H9 (cell line): ENCODE measurements at regions not wholly inside any gene's neighbourhood (a gene's known extent, or its start where the extent isn't known, plus 50 kb on each side); places are given as distances from the start of the nearest gene placed in this dataset.

Source experiments
- DNase-seq: peaks from one replicate; pipeline ENCODE4 v3.0.0-alpha.2; 2017
- H2AFZ ChIP-seq: one replicate; pipeline ENCODE4 v1.6.1; 2013; ENCODE audit warnings: mild to moderate bottlenecking, low read length, control low read depth, moderate library complexity
- H2AK5ac ChIP-seq: 2 replicates; pipeline ENCODE4 v1.6.1; 2013; ENCODE audit warnings: low read length, control low read depth, mixed read lengths; ENCODE audit not compliant: insufficient read length
- H2BK120ac ChIP-seq: one replicate; pipeline ENCODE4 v1.6.1; 2013; ENCODE audit warnings: low read depth, mild to moderate bottlenecking, low read length, control low read depth, inconsistent platforms; ENCODE audit not compliant: poor library complexity, severe bottlenecking
- H2BK12ac ChIP-seq: 2 replicates; pipeline ENCODE4 v1.6.1; 2013; ENCODE audit warnings: low read length, control low read depth, mixed read lengths, low read depth; ENCODE audit not compliant: insufficient read length
- H2BK15ac ChIP-seq: 2 replicates; pipeline ENCODE4 v1.6.1; 2013; ENCODE audit warnings: low read depth, low read length, control low read depth
- H2BK20ac ChIP-seq: one replicate; pipeline ENCODE4 v1.6.1; 2013; ENCODE audit warnings: low read depth, mild to moderate bottlenecking, low read length, control low read depth, inconsistent platforms; ENCODE audit not compliant: poor library complexity, severe bottlenecking
- H2BK5ac ChIP-seq: 2 replicates; pipeline ENCODE4 v1.6.1; 2013; ENCODE audit warnings: low read length, control low read depth, mixed read lengths; ENCODE audit not compliant: insufficient read length
- H3K14ac ChIP-seq: 2 replicates; pipeline ENCODE4 v1.6.1; 2013; ENCODE audit warnings: low read length, control low read depth; ENCODE audit not compliant: insufficient read depth
- H3K18ac ChIP-seq: 2 replicates; pipeline ENCODE4 v1.6.1; 2013; ENCODE audit warnings: low read depth, mild to moderate bottlenecking, mixed read lengths, low read length, control low read depth; ENCODE audit not compliant: insufficient read length
- H3K23ac ChIP-seq: 2 replicates; pipeline ENCODE4 v1.6.1; 2013; ENCODE audit warnings: low read length, control low read depth, mixed read lengths, low read depth; ENCODE audit not compliant: insufficient read length
- H3K23me2 ChIP-seq: 2 replicates; pipeline ENCODE4 v1.6.1; 2013; ENCODE audit warnings: low read depth, mild to moderate bottlenecking, mixed read lengths, low read length, control low read depth; ENCODE audit not compliant: insufficient read length, poor library complexity, severe bottlenecking
- H3K27ac ChIP-seq: 2 replicates; pipeline ENCODE4 v1.5.1; 2013; ENCODE audit warnings: low read length, control low read depth, mixed read lengths, low read depth; ENCODE audit not compliant: insufficient read length
- H3K27me3 ChIP-seq: 2 replicates; pipeline ENCODE4 v1.6.1; 2013; ENCODE audit warnings: low read length, control low read depth, inconsistent platforms; ENCODE audit not compliant: insufficient read depth
- H3K4ac ChIP-seq: 2 replicates; pipeline ENCODE4 v1.6.1; 2013; ENCODE audit warnings: low read depth, mild to moderate bottlenecking, control low read depth, inconsistent platforms, low read length, moderate library complexity
- H3K4me1 ChIP-seq: 2 replicates; pipeline ENCODE4 v1.6.1; 2013; ENCODE audit warnings: low read length, control low read depth, inconsistent platforms; ENCODE audit not compliant: insufficient read depth
- H3K4me2 ChIP-seq: 2 replicates; pipeline ENCODE4 v1.6.1; 2013; ENCODE audit warnings: low read length, control low read depth, mixed read lengths; ENCODE audit not compliant: insufficient read length, insufficient read depth
- H3K56ac ChIP-seq: 2 replicates; pipeline ENCODE4 v1.6.1; 2013; ENCODE audit warnings: low read depth, mild to moderate bottlenecking, mixed read lengths, low read length, control low read depth; ENCODE audit not compliant: insufficient read length
- H3K79me1 ChIP-seq: 2 replicates; pipeline ENCODE4 v1.6.1; 2013; ENCODE audit warnings: low read depth, mild to moderate bottlenecking, moderate library complexity, low read length, control low read depth, inconsistent platforms; ENCODE audit not compliant: insufficient read depth, poor library complexity, severe bottlenecking
- H3K79me2 ChIP-seq: 2 replicates; pipeline ENCODE4 v1.6.1; 2013; ENCODE audit warnings: low read length, control low read depth, inconsistent platforms; ENCODE audit not compliant: insufficient read depth
- H3K9ac ChIP-seq: 2 replicates; pipeline ENCODE4 v1.6.1; 2013; ENCODE audit warnings: low read length, control low read depth, mixed read lengths; ENCODE audit not compliant: insufficient read length; ENCODE audit errors: extremely low read depth
- H3K9me3 ChIP-seq: one replicate; pipeline ENCODE4 v1.6.1; 2013; ENCODE audit warnings: low read depth, low read length, inconsistent platforms; ENCODE audit not compliant: control insufficient read depth
- H3T11ph ChIP-seq: one replicate; pipeline ENCODE4 v1.6.1; 2013; ENCODE audit warnings: mild to moderate bottlenecking, low read length, control low read depth, inconsistent platforms
- H4K20me1 ChIP-seq: one replicate; pipeline ENCODE4 v1.6.1; 2013; ENCODE audit not compliant: control insufficient read depth, insufficient read length, insufficient read depth
- H4K5ac ChIP-seq: 2 replicates; pipeline ENCODE4 v1.6.1; 2013; ENCODE audit warnings: low read depth, mild to moderate bottlenecking, mixed read lengths, low read length, control low read depth; ENCODE audit not compliant: insufficient read length
- H4K8ac ChIP-seq: replicated peaks from 2 replicates; pipeline ENCODE4 v1.6.1; 2013; ENCODE audit warnings: low read length, control low read depth, mixed read lengths, low read depth; ENCODE audit not compliant: insufficient read length
- H4K91ac ChIP-seq: 2 replicates; pipeline ENCODE4 v1.6.1; 2013; ENCODE audit warnings: low read depth, mild to moderate bottlenecking, moderate library complexity, mixed read lengths, low read length, control low read depth; ENCODE audit not compliant: insufficient read length
- H3K27ac Mint-ChIP-seq, 3 experiments: 2 replicates in 2 of 3; 3 replicates in 1 of 3; pipeline ENCODE4 v1.8.0; 2020 to 2021; ENCODE audit warnings: mixed read lengths in 3 of 3, mild to moderate bottlenecking in 1 of 3, moderate library complexity in 1 of 3
- H3K27me3 Mint-ChIP-seq: 2 replicates; pipeline ENCODE4 v1.8.0; 2021; ENCODE audit warnings: low read depth, mild to moderate bottlenecking, moderate library complexity, mixed read lengths
- H3K36me3 Mint-ChIP-seq, 3 experiments: 2 replicates in 2 of 3; 3 replicates in 1 of 3; pipeline ENCODE4 v1.8.0; 2020 to 2021; ENCODE audit warnings: low read depth in 3 of 3, mixed read lengths in 3 of 3; ENCODE audit not compliant: insufficient read depth in 1 of 3
- H3K4me1 Mint-ChIP-seq, 2 experiments: 2 replicates each; pipeline ENCODE4 v1.8.0; 2020; ENCODE audit warnings: mixed read lengths in 2 of 2
- H3K4me3 Mint-ChIP-seq, 2 experiments: 2 replicates in 1 of 2; 3 replicates in 1 of 2; pipeline ENCODE4 v1.8.0; 2020 to 2021; ENCODE audit warnings: mild to moderate bottlenecking in 2 of 2, mixed read lengths in 2 of 2, moderate library complexity in 1 of 2
- H3K9me3 Mint-ChIP-seq, 2 experiments: 2 replicates in 1 of 2; 3 replicates in 1 of 2; pipeline ENCODE4 v1.8.0; 2020; ENCODE audit warnings: mild to moderate bottlenecking in 2 of 2, mixed read lengths in 2 of 2, moderate library complexity in 1 of 2
- WGBS: extraction: QIAGEN DNeasy Blood & Tissue Kit; methylation state at CpG from one replicate; pipeline ENCODE4 v1.1.7; 2013; ENCODE audit warnings: missing lambda C conversion rate, low lambda C conversion rate, mixed read lengths; ENCODE audit not compliant: insufficient read length; ENCODE audit errors: extremely low coverage; 5-methylcytosine and 5-hydroxymethylcytosine counted together
- TF ChIP-seq, protein P1 (sequence below): fragments of 200-600 bp; sonication (generic); conservative IDR thresholded peaks from 3 replicates; pipeline ENCODE4 v1.8.0; 2021; ENCODE audit warnings: antibody characterized with exemption, mild to moderate bottlenecking

DNA sequence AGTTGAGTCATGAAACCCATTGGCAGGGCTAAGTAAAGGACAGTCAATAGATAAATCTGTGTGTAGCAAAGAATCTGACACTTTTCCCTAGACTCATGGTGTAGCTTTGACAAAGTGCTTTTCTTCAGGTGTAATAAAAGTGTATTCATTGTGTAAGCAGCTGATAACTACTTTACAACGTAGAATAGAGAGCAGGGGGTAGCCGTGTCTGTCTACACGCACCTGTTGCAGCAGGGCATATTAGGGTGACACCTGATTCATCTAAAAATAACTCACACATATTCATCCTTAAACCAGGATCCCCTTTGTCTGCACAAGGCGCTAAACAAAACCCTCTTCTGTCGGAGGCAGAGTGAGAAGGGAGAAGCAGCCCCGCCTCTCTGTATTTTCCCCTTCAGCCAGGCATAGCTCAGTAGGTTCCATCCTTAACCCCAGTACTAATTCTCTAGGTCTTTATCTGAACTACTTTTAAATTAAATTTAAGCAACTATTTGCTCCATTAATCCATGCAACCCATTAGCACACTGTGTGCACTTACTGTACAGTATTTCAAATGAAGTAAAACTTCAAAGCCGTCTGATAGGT, 306.7 kb upstream of the SASH1 start:
- Histone ChIP-seq H3K4me2 (no peak overlapping the region), H3K79me1 (no peaks in the 10 kb centered on the region), H3K9me3 (no peaks in the 10 kb centered on the region), H3K23me2 (no peaks in the 10 kb centered on the region), H4K8ac (no peak overlapping the region), H4K5ac (no peak overlapping the region), H3K27ac (no peak overlapping the region), H3K4me1 (no peaks in the 10 kb centered on the region), H3T11ph (no peak overlapping the region), H3K27me3 (no peaks in the 10 kb centered on the region), H2AK5ac (no peak overlapping the region), H3K79me2 (no peaks in the 10 kb centered on the region), H2BK120ac (no peak overlapping the region), H3K4ac (no peak overlapping the region), H3K18ac (no peak overlapping the region), H3K14ac (no peak overlapping the region), H3K23ac (no peak overlapping the region), H4K20me1 (no peaks in the 10 kb centered on the region), H2BK5ac (no peak overlapping the region), H4K91ac (no peak overlapping the region), H3K9ac (no peak overlapping the region), H2AFZ (no peak overlapping the region), H2BK12ac (no peak overlapping the region), H2BK15ac (no peak overlapping the region), H3K56ac (no peak overlapping the region), H2BK20ac (no peak overlapping the region)
- WGBS: no CpG with 5 or more reads among the region's 7 CpGs
- Mint-ChIP-seq H3K9me3 (no peaks in the 10 kb centered on the region), H3K27ac (no peak overlapping the region), H3K27me3 (no peaks in the 10 kb centered on the region; the same call in 1 of the 2 replicates), H3K4me3 (no peak overlapping the region), H3K4me1 (no peaks in the 10 kb centered on the region), H3K36me3 (no peaks in the 10 kb centered on the region)
- TF ChIP-seq, protein P1, sequence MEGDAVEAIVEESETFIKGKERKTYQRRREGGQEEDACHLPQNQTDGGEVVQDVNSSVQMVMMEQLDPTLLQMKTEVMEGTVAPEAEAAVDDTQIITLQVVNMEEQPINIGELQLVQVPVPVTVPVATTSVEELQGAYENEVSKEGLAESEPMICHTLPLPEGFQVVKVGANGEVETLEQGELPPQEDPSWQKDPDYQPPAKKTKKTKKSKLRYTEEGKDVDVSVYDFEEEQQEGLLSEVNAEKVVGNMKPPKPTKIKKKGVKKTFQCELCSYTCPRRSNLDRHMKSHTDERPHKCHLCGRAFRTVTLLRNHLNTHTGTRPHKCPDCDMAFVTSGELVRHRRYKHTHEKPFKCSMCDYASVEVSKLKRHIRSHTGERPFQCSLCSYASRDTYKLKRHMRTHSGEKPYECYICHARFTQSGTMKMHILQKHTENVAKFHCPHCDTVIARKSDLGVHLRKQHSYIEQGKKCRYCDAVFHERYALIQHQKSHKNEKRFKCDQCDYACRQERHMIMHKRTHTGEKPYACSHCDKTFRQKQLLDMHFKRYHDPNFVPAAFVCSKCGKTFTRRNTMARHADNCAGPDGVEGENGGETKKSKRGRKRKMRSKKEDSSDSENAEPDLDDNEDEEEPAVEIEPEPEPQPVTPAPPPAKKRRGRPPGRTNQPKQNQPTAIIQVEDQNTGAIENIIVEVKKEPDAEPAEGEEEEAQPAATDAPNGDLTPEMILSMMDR: no peak
- DNase-seq: no peak
